GM12891 (cell line): ENCODE measurements at regions not wholly inside any gene's neighbourhood (a gene's known extent, or its start where the extent isn't known, plus 50 kb on each side); places are given as distances from the start of the nearest gene placed in this dataset.

Experiments
- DNase-seq: peaks from one replicate; pipeline ENCODE4 v3.0.0; 2011; ENCODE audit warnings: low spot score; ENCODE audit not compliant: insufficient read length
- FAIRE-seq: peaks from 2 replicates; lab custom pipeline; 2011; peaks lifted over from hg19 to GRCh38; lab: Jason Lieb, UNC
- PAX5 ChIP-seq: IDR thresholded peaks from 2 replicates; pipeline ENCODE4 v1.6.1; 2011; ENCODE audit warnings: low read length, moderate library complexity, mild to moderate bottlenecking; ENCODE audit not compliant: insufficient read depth, severe bottlenecking
- POLR2A ChIP-seq: IDR thresholded peaks from 2 replicates; pipeline ENCODE4 v1.6.1; 2011; ENCODE audit warnings: low read depth, low read length, control low read depth
- POLR2AphosphoS5 ChIP-seq: IDR thresholded peaks from 2 replicates; pipeline ENCODE4 v1.6.1; 2011; ENCODE audit warnings: low read depth, low read length, control low read depth
- POU2F2 ChIP-seq: IDR thresholded peaks from 2 replicates; pipeline ENCODE4 v1.6.1; 2011; ENCODE audit warnings: low read depth, mild to moderate bottlenecking, control low read depth, low read length, moderate library complexity
- SPI1 ChIP-seq: IDR thresholded peaks from 2 replicates; pipeline ENCODE4 v1.6.1; 2011; ENCODE audit warnings: low read depth, low read length, control low read depth
- TAF1 ChIP-seq: IDR thresholded peaks from 2 replicates; pipeline ENCODE4 v1.6.1; 2011; ENCODE audit warnings: low read depth, low read length, control low read depth

DNA sequence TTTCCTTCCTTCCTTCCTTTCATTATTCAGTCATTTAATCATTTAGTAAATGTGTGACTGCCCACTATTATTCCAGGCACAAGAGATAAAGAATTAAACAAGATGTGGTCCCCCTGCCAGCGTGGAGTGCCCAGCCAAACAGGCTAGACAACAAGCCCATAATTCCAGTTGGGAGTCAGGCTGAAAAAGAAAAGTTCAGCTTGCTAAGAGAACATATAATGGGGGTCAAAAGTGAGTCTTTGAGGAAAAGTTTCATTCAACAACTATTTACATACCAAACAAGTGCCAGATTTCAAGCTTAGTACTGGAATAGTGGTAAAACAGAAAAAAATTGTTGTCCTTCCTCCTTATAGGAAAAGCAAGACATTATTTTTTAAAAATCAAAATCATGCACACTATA, 523.7 kb downstream of the TAFA4 start:
- DNase-seq (no peak), FAIRE-seq (no peak)
- no peak for TF ChIP-seq SPI1
- TF ChIP-seq PAX5 = no peak
- TF ChIP-seq POU2F2 = no peak
- no peak for TF ChIP-seq POLR2AphosphoS5
- no peak for TF ChIP-seq TAF1
- no peak for TF ChIP-seq POLR2A

DNA sequence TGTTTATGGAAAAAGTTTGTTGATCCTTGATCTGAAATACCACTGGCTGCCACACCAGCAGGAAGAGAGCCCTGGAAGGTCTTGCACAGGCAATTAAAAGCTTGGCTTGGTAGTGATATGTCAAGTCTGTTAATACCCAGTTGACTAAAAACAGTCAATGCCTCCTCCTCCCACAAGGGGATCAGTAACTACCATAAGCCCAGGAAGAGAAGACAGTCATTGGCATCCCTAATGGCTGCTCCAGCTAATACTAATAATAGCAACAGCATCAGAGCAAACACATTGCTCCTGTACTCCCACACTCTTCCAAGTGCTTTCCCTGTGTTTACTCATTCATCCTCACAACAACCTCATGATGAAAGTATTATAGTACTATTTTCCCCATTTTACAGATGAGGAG, 528.6 kb downstream of the TAFA4 start:
- DNase-seq (no peak), FAIRE-seq (no peak)
- TF ChIP-seq PAX5 = no peak
- TF ChIP-seq TAF1 = no peak
- TF ChIP-seq SPI1 = no peak
- TF ChIP-seq POLR2A = no peak
- no peak for TF ChIP-seq POU2F2
- no peak for TF ChIP-seq POLR2AphosphoS5

DNA sequence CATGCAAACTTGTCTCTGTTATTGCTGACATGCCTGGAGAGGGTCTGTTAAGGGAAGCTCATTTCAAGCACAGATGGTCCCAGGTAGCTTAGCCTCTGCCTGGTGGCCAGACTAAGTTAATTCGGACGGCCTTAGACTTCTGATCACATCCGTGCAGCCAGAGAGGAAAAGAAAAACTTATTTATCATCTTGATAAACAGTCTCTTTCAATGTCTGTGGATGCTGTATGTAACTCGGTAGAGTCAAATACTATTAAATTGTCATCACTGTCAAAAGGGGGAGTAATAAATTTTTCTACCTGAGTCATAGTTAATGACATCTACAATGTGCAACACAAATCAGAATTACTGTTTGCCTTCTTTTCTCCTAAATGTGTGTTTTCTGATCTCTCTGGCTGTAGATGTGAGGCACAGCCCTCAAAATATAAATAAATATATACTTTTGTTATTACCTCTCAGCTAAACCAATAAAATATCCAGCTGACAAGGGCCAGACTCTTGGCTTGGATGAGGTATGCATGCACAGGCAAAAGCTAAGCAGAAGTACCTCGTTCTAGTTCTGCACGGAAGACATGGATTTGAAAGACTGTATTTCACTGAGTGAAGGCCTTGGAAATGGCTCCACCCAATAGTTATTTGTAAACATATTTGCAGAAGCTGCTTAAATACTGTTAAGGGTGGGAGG, 530.0 kb downstream of the TAFA4 start:
- no peak for FAIRE-seq
- TF ChIP-seq TAF1 = no peak
- TF ChIP-seq POLR2A = no peak
- no peak for TF ChIP-seq POLR2AphosphoS5
- TF ChIP-seq SPI1 = no peak
- TF ChIP-seq POU2F2 = no peak
- TF ChIP-seq PAX5 = no peak

DNA sequence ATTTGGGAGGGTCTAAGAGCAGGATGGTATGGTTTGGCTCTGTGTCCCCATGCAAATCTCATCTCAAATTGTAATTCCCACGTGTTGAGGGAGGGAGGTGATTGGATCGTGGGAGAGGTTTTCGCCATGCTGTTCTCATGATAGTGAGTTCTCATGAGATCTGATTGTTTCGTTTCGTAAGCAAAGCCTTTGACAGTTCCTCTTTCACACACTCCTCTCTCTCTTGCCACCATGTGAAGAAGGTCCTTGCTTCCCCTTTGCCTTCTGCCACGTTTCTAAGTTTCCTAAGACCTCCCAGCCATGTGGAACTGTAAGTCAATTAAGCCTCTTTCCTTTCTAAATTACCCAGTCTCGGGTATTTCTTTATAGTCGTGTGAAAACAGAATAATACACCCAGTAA, 553.7 kb downstream of the TAFA4 start:
- DNase-seq (no peak), FAIRE-seq (no peak)
- no peak for TF ChIP-seq POLR2AphosphoS5
- no peak for TF ChIP-seq SPI1
- no peak for TF ChIP-seq TAF1
- no peak for TF ChIP-seq PAX5
- no peak for TF ChIP-seq POU2F2
- TF ChIP-seq POLR2A = no peak

More for the DNA sequence above, 530.0 kb downstream of the TAFA4 start:
- DNase-seq = no peak

DNA sequence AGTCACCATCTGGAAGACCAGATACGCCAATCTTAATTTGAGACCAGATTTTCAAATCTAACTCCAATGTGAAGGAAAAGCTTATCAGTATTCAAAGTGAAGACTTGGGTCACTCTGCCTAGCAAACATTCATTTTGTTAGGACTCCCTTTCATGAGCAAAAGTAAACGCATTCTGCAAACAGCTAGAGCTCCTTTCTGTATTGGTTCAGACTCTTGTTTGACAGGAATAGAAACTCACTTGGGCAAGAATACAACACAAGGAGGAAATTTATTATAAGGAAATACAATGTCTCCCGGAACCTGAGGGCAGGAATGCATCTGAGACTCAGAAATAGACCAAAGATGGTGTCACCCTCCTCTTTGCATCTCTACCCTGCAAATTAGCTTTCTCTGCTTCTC, 558.6 kb downstream of the TAFA4 start:
- TF ChIP-seq PAX5 (no peak), TAF1 (no peak), POLR2A (no peak)
- FAIRE-seq (no peak), DNase-seq (no peak)

DNA sequence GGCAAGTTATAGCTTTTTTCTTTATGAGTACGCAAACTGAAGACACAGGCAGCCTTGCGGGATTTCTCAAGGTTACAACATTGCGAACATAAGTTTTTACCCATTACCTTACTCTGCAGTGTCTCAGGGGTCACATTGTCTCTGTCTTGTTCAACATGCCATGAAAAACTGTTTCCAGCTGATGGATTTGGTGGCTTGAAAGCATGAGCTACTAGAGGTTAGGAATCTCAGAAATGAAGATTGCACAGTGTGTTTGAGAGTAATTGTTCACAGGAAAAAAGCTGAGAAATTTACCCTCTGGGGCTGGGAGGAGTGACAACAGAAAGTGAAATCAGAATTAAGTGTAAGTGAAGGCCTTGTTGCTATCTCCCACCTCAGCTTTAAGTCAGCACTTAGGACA, 568.6 kb downstream of the TAFA4 start:
- TF ChIP-seq TAF1 (no peak), POU2F2 (no peak), POLR2AphosphoS5 (no peak), SPI1 (no peak), PAX5 (no peak), POLR2A (no peak)
- no peak for DNase-seq
- FAIRE-seq = no peak

DNA sequence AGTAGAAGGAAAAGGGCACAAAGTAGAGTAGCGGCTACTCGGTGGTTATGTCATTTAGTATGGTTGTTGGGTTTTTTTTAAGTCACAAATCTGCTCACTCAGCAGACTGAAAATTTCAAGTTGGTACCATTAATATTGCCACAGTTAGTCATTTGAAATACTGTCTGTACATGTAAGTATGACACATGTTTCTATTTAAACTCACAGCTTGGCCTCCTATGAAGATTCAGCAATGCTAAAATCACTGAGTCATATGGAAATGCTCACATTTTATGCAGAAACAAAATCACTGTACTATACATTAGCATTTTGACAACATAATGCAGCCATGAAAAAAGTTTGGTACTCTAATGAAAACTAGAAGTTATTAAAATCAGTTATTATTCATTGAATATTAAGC, 571.9 kb downstream of the TAFA4 start:
- DNase-seq (no peak), FAIRE-seq (no peak)
- TF ChIP-seq PAX5 = no peak
- no peak for TF ChIP-seq TAF1
- TF ChIP-seq POLR2AphosphoS5 = no peak
- no peak for TF ChIP-seq SPI1
- no peak for TF ChIP-seq POU2F2
- TF ChIP-seq POLR2A = no peak

DNA sequence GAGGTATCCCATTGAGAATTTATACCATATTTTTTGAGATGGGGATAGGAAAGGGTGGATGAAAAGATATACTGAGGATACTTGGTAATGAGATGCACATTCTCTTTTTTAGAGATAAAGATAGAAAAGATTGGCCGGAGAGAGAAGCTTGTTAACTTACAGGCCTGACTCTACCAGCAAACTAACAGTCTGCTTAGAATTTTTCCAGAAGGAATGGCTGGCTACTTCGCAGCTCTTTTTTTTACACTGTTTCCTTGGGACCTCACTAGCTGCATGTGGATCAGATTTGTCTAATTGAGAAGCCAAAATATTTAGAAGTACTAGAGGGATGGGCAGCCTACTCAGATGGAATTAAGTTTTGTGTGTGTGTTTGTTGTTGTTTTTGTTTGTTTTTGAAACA, 586.6 kb downstream of the TAFA4 start:
- no peak for DNase-seq

DNA sequence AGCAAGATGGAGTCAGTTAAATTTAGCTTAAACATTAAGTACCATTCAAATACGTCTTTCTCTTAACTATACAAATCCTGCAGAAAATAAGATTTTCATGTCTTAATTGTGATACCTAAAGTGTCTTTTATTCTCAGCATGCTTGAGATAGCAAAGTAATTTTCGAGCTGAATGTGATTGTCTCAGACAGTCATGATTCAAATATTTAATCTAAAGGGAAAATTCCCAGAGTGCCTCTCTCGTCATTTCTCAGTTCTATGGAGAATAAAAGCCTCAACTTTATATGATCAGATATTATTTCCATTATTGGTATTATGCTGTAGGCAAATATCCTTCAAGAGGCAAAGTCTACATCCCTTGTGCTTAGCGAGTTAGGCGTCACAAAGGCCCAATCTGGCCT, 589.9 kb downstream of the TAFA4 start:
- no peak for DNase-seq
- FAIRE-seq = no peak
- TF ChIP-seq PAX5 = no peak
- no peak for TF ChIP-seq SPI1
- no peak for TF ChIP-seq POU2F2
- no peak for TF ChIP-seq POLR2AphosphoS5
- no peak for TF ChIP-seq TAF1
- TF ChIP-seq POLR2A = no peak

More for the DNA sequence above, 586.6 kb downstream of the TAFA4 start:
- FAIRE-seq = no peak
- TF ChIP-seq POLR2AphosphoS5 (no peak), SPI1 (no peak), PAX5 (no peak), POLR2A (no peak), POU2F2 (no peak), TAF1 (no peak)

DNA sequence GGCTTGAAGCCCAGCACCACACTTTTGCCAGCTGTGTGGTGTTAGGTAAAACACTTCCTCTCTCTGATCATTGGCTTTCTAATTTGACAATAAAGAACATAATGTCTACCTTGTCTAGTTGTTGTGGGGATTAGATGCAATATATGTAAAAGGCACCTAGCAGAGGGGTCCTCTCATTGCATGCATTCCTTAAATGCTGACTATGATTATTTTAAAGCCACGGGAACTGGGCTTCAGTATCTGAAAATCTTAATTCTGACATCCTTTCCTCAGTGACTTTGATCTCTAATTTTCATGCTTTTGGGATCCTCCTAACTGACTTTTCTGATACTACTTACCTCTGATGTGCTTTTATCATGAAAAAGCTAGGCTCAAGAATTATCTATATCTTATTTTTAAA, 596.3 kb downstream of the TAFA4 start:
- DNase-seq (no peak), FAIRE-seq (no peak)
- TF ChIP-seq SPI1 (no peak), TAF1 (no peak), POLR2AphosphoS5 (no peak), PAX5 (no peak), POLR2A (no peak), POU2F2 (no peak)
